HAP-1 (cell line): ENCODE measurements at regions not wholly inside any gene's neighbourhood (a gene's known extent, or its start where the extent isn't known, plus 50 kb on each side); places are given as distances from the start of the nearest gene placed in this dataset.
"Not testable (repeated sequence)": the region's sequence is repeated elsewhere in the genome, so short reads cannot be mapped to it uniquely, and the experiment has no call there.

Experiments
- DNase-seq, 2 experiments: peaks; one replicate each; pipeline ENCODE4 v3.0.0-alpha.2; 2016 to 2020; ENCODE audit warnings: low spot score in 2 of 2
- H3K27me3 ChIP-seq: fragments of 250-450 bp; sonication (Bioruptor Pico); 2 replicates; pipeline ENCODE4 v1.5.1; 2020; ENCODE audit warnings: low read depth, mild to moderate bottlenecking, moderate library complexity
- H3K36me3 ChIP-seq: fragments of 250-450 bp; sonication (Bioruptor Pico); replicated peaks from 2 replicates; pipeline ENCODE4 v1.5.1; 2020; ENCODE audit warnings: mild to moderate bottlenecking
- H3K4me1 ChIP-seq: fragments of 250-450 bp; sonication (Bioruptor Pico); 2 replicates; pipeline ENCODE4 v1.5.1; 2020; ENCODE audit warnings: mild to moderate bottlenecking
- H3K4me3 ChIP-seq: fragments of 250-450 bp; sonication (Bioruptor Pico); 2 replicates; pipeline ENCODE4 v1.5.1; 2020; ENCODE audit warnings: mild to moderate bottlenecking, moderate library complexity
- H3K9me3 ChIP-seq: fragments of 250-450 bp; sonication (Bioruptor Pico); 2 replicates; pipeline ENCODE4 v1.5.1; 2020; ENCODE audit warnings: mild to moderate bottlenecking, moderate library complexity
- in situ Hi-C: fragments of 300-500 bp; cut with MboI; formaldehyde crosslinking; loops from 3 replicates; pipeline ENCODE4 v1.14.3; 2020; ENCODE audit warnings: low sequenced_read_pairs, inconsistent platforms, mixed read lengths

DNA sequence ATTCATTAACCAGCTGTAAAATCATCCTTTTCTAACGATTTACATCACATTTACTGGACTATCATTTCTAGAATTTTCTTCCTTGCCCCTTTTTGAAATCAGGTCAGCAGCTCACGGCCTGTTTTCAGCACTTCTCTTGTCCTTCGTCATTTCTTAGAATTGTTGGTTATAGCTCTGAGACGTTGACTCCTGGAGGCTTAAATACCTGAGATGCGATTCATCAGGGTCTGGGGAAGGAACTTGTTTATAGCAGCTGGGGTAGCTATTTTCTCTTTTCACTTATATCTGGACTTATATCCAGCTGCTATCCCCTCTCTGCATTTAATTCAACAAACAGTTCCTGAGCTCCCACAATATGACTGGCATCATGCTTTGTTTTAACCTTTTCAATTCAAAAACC lies 338.7 kb upstream of the TNRC6C start:
- no peaks in the 10 kb centered on the region for H3K27me3 ChIP-seq
- DNase-seq = no peak
- no peaks in the 10 kb centered on the region for H3K4me1 ChIP-seq
- H3K4me3 ChIP-seq = no peak overlapping the region
- no peaks in the 10 kb centered on the region for H3K9me3 ChIP-seq
- no peaks in the 10 kb centered on the region for H3K36me3 ChIP-seq
- in situ Hi-C loops = no loop called here

GRCh38 chr17:77620282-77620681 lies 338.2 kb upstream of the TNRC6C start:
- no peaks in the 10 kb centered on the region for H3K36me3 ChIP-seq
- no peaks in the 10 kb centered on the region for H3K4me1 ChIP-seq
- H3K27me3 ChIP-seq = no peaks in the 10 kb centered on the region
- H3K9me3 ChIP-seq = no peaks in the 10 kb centered on the region
- in situ Hi-C loops = no loop called here
- no peak for DNase-seq
- no peak overlapping the region for H3K4me3 ChIP-seq

DNA sequence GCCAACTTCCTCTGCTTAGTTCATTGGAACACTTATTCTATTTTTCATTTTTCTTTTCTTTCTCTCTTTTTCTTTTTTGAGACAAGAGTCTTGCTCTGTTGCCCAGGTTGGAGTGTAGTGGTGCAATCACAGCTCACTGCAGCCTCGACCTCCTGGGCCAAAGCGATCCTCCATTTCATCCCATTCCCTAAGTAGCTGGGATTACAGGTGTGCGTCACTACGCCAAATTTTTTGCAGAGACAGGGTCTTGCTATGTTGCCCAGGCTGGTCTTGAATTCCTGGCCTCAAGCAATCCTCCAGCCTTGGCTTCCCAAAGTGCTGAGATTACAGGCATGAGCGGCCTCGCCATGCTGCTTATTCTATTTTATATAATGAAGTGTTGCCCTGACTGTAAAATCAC lies 336.4 kb upstream of the TNRC6C start:
- H3K4me3 ChIP-seq, H3K27me3 ChIP-seq, H3K36me3 ChIP-seq, H3K4me1 ChIP-seq, in situ Hi-C loops, H3K9me3 ChIP-seq, DNase-seq: not testable (repeated sequence)

- Histone ChIP-seq H3K36me3 (no peaks in the 10 kb centered on the region), H3K27me3 (no peaks in the 10 kb centered on the region), H3K4me1 (no peaks in the 10 kb centered on the region), H3K9me3 (no peaks in the 10 kb centered on the region; the same call in 1 of the 2 replicates), H3K4me3 (no peak overlapping the region)
- no peak for DNase-seq
- in situ Hi-C loops = no loop called here
Measured at GRCh38 chr17:77622647-77623046, 335.9 kb upstream of the TNRC6C start.

- H3K9me3 ChIP-seq, H3K4me1 ChIP-seq, H3K36me3 ChIP-seq, H3K27me3 ChIP-seq, DNase-seq, H3K4me3 ChIP-seq, in situ Hi-C loops: not testable (repeated sequence)
Measured at GRCh38 chr17:77623321-77623720, 335.2 kb upstream of the TNRC6C start.

DNA sequence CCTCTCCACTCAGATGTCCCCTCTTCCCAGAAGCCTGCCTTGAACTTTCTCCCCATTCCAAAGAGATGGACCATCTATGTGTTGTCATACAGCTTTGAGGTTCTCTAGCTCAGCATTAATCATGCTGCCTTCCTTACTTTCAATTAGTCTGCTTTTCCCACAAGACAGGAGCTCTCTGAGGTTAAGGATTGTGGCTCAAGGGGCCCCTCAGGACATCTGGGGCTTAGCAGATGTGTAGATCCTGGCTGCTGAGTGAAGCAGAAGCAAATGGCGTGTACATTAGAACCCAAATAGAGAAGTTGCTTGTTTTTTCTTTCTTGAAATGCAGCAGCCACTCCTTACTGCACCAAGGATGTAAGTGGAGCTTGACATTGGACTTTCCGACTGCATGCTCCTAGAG lies 330.5 kb upstream of the TNRC6C start:
- Histone ChIP-seq H3K36me3 (no peaks in the 10 kb centered on the region), H3K9me3 (no peaks in the 10 kb centered on the region; the same call in 1 of the 2 replicates), H3K27me3 (no peaks in the 10 kb centered on the region), H3K4me1 (no peaks in the 10 kb centered on the region), H3K4me3 (no peak overlapping the region)
- DNase-seq = no peak
- in situ Hi-C loops = no loop called here

- H3K9me3 ChIP-seq, H3K4me1 ChIP-seq, DNase-seq, in situ Hi-C loops, H3K4me3 ChIP-seq, H3K27me3 ChIP-seq, H3K36me3 ChIP-seq: not testable (repeated sequence)
Measured at GRCh38 chr17:77629284-77629683, 329.2 kb upstream of the TNRC6C start.

DNA sequence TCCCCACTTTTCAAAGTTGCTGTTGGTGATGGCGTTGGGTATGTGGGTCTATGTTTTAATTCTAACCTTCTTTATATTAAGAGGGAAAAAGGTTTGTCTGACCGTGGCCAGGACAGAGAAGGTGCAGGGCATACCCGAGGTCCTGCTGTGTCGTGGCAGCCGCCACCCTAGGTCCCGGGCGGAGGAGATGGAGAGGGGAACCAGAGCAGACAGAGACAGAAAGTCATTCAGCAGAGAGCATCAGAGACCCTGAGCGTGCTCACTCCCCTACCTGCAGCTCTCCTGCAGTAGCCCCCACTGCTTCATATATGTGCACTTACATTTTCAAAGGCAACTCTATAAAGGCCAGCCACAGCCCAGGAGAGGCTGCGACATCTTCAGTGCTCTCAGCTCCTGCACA lies 327.2 kb upstream of the TNRC6C start:
- Histone ChIP-seq H3K9me3 (no peaks in the 10 kb centered on the region; the same call in 1 of the 2 replicates), H3K4me1 (no peaks in the 10 kb centered on the region), H3K36me3 (no peaks in the 10 kb centered on the region), H3K27me3 (no peaks in the 10 kb centered on the region), H3K4me3 (no peak overlapping the region)
- in situ Hi-C loops = no loop called here
- no peak for DNase-seq

DNA sequence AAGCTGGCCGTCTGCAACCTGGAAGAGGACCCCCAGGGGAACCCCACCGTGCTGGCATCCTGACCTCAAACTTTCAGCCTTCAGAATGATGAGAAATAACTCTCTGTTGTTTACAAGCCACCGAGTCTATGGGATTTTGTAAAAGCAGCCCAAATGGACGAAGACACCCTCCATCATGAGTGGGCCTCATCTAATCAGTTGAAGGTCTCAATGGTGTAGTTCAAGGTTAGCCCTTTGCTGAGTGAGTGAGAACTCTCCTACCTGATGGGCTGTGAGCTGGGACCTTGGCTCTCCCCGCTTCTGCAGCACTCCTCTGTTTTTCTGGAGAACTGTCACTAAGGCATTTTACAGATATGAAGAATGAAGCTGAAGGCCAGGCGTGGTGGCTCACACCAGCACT lies 325.9 kb upstream of the TNRC6C start:
- Histone ChIP-seq H3K36me3 (no peaks in the 10 kb centered on the region), H3K27me3 (peaks cover 2% of the 10 kb centered on the region), H3K4me3 (no peak overlapping the region), H3K4me1 (no peaks in the 10 kb centered on the region), H3K9me3 (no peaks in the 10 kb centered on the region; the same call in 1 of the 2 replicates)
- in situ Hi-C loops = no loop called here
- DNase-seq = no peak

GRCh38 chr17:77634710-77635109 lies 323.8 kb upstream of the TNRC6C start:
- Histone ChIP-seq H3K4me1 (no peaks in the 10 kb centered on the region), H3K27me3 (peaks cover 15% of the 10 kb centered on the region), H3K4me3 (no peak overlapping the region), H3K36me3 (no peaks in the 10 kb centered on the region), H3K9me3 (no peaks in the 10 kb centered on the region)
- DNase-seq = no peak
- in situ Hi-C loops = no loop called here

- H3K36me3 ChIP-seq = no peaks in the 10 kb centered on the region
- in situ Hi-C loops = no loop called here
- no peak overlapping the region for H3K4me3 ChIP-seq
- H3K4me1 ChIP-seq = no peaks in the 10 kb centered on the region
- no peak for DNase-seq
- H3K27me3 ChIP-seq = peaks cover 17% of the 10 kb centered on the region
- H3K9me3 ChIP-seq = no peaks in the 10 kb centered on the region
Measured at GRCh38 chr17:77635176-77635575, 323.3 kb upstream of the TNRC6C start.

DNA sequence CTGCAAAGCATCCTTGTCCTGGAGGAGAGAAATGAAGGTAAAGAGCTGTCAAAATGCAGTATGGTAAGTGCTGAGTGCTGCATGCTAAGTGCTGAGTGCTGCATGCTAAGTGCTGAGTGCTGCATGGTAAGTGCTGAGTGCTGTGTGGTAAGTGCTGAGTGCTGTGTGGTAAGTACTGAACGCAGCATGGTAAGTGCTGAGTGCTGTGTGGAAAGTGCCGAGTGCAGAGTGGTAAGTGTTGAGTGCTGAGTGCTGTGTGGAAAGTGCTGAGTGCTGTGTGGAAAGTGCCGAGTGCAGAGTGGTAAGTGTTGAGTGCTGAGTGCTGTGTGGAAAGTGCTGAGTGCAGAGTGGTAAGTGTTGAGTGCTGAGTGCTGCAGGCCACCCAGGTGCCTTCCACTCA lies 322.7 kb upstream of the TNRC6C start:
- H3K9me3 ChIP-seq, DNase-seq, H3K4me1 ChIP-seq, H3K36me3 ChIP-seq, in situ Hi-C loops, H3K4me3 ChIP-seq: not testable (repeated sequence)
- peaks cover 22% of the 10 kb centered on the region for H3K27me3 ChIP-seq

- no peak for DNase-seq
- H3K4me1 ChIP-seq = no peaks in the 10 kb centered on the region
- H3K4me3 ChIP-seq = no peak overlapping the region
- H3K9me3 ChIP-seq = no peaks in the 10 kb centered on the region
- peaks cover 31% of the 10 kb centered on the region for H3K27me3 ChIP-seq
- no peaks in the 10 kb centered on the region for H3K36me3 ChIP-seq
- in situ Hi-C loops = no loop called here
Measured at GRCh38 chr17:77636835-77637817, 321.4 kb upstream of the TNRC6C start.

GRCh38 chr17:77637818-77638575 lies 320.5 kb upstream of the TNRC6C start:
- Histone ChIP-seq H3K9me3 (no peaks in the 10 kb centered on the region), H3K36me3 (no peaks in the 10 kb centered on the region), H3K27me3 (peaks cover 31% of the 10 kb centered on the region), H3K4me1 (no peaks in the 10 kb centered on the region), H3K4me3 (no peak overlapping the region)
- in situ Hi-C loops = no loop called here
- DNase-seq = peak in 1 of 2 experiments; percentile 20
